ENCODE measurements at regions not wholly inside any gene's neighbourhood (a gene's known extent, or its start where the extent isn't known, plus 50 kb on each side); places are given as distances from the start of the nearest gene placed in this dataset.

DNA sequence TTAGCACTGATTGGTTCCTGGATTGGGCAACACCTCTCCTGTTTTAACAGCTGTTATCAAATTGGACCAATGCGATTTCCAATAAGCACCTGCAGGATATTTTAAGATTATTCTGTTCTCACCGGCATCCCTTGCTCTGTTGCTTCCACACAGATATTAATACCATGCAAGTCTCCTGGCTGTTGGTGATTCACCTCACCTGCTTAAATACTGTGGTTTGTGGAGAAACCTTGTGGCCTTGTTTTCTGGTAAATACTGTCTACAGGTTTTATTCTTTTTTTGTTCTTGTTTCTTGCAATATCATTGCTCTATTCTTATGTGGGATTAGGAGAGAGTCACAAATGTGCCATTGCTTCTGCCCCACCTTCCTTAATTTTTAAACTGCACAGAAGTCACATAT lies 448.1 kb upstream of the NXPH2 start:
- no peak overlapping the region for H3K4me3 ChIP-seq (ENCODE audit: low read depth, low read length, poor library complexity, severe bottlenecking)
- no peak overlapping the region for H3K9ac ChIP-seq (ENCODE audit: low read length)
- H3K4me2 ChIP-seq (ENCODE audit: low read length), result no peak overlapping the region
- H3K9me3 ChIP-seq (ENCODE audit: low read length), result no peaks in the 10 kb centered on the region
- H3K27me3 ChIP-seq (ENCODE audit: insufficient read depth, low read length), result no peaks in the 10 kb centered on the region
- H4K20me1 ChIP-seq (ENCODE audit: insufficient read depth, low read length), result no peaks in the 10 kb centered on the region
- no peak overlapping the region for H3K27ac ChIP-seq (ENCODE audit: low read depth, low read length, poor library complexity, severe bottlenecking)
- no peaks in the 10 kb centered on the region for H3K36me3 ChIP-seq (ENCODE audit: insufficient read depth, low read length)
- no peaks in the 10 kb centered on the region for H3K79me2 ChIP-seq (ENCODE audit: insufficient read depth, low read length)
- no peak overlapping the region for H2AFZ ChIP-seq (ENCODE audit: low read length)
- no peaks in the 10 kb centered on the region for H3K9me2 ChIP-seq (ENCODE audit: low read depth, low read length)
- no peaks in the 10 kb centered on the region; the same call in 1 of the 2 replicates for H3F3A ChIP-seq (ENCODE audit: insufficient read depth, low read length)
- TF ChIP-seq EZH2 (IDR thresholded peaks at IDR 0.05; ENCODE audit: borderline replicate concordance, low read length), result no peak
- TF ChIP-seq, protein P1, sequence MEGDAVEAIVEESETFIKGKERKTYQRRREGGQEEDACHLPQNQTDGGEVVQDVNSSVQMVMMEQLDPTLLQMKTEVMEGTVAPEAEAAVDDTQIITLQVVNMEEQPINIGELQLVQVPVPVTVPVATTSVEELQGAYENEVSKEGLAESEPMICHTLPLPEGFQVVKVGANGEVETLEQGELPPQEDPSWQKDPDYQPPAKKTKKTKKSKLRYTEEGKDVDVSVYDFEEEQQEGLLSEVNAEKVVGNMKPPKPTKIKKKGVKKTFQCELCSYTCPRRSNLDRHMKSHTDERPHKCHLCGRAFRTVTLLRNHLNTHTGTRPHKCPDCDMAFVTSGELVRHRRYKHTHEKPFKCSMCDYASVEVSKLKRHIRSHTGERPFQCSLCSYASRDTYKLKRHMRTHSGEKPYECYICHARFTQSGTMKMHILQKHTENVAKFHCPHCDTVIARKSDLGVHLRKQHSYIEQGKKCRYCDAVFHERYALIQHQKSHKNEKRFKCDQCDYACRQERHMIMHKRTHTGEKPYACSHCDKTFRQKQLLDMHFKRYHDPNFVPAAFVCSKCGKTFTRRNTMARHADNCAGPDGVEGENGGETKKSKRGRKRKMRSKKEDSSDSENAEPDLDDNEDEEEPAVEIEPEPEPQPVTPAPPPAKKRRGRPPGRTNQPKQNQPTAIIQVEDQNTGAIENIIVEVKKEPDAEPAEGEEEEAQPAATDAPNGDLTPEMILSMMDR (IDR thresholded peaks at IDR 0.05; ENCODE audit: low read length), result no peak
- H3K4me1 ChIP-seq (ENCODE audit: insufficient read depth, low read length, severe bottlenecking), result no peaks in the 10 kb centered on the region

DNA sequence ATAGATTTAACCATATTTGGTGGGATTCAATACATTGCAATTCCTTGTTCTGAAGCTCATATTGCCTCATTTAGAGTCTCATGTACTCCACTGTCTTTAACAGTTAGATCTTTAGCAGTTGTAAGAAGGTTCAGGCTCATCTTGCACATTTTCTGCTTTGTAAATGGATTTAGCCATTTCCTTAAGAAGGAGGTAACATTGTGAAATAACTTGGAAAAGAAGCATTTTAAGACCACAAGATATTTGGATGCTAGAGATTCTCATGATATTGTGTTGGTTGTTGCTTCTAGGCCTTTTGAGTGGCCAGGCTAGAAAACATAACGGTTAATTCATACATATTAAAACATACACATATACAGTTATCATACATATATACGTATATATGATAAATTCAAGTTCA lies 445.8 kb upstream of the NXPH2 start:
- TF ChIP-seq EZH2 (IDR thresholded peaks at IDR 0.05; ENCODE audit: borderline replicate concordance, low read length), result no peak
- TF ChIP-seq, protein P1 (IDR thresholded peaks at IDR 0.05; ENCODE audit: low read length), result no peak
- Histone ChIP-seq H2AFZ (ENCODE audit: low read length) (no peak overlapping the region), H3K4me3 (ENCODE audit: low read depth, low read length, poor library complexity, severe bottlenecking) (no peak overlapping the region), H3K9me2 (ENCODE audit: low read depth, low read length) (no peaks in the 10 kb centered on the region), H3K9ac (ENCODE audit: low read length) (no peak overlapping the region), H4K20me1 (ENCODE audit: insufficient read depth, low read length) (no peaks in the 10 kb centered on the region), H3K27me3 (ENCODE audit: insufficient read depth, low read length) (no peaks in the 10 kb centered on the region), H3K4me1 (ENCODE audit: insufficient read depth, low read length, severe bottlenecking) (no peaks in the 10 kb centered on the region), H3K36me3 (ENCODE audit: insufficient read depth, low read length) (no peaks in the 10 kb centered on the region), H3K9me3 (ENCODE audit: low read length) (no peaks in the 10 kb centered on the region), H3K79me2 (ENCODE audit: insufficient read depth, low read length) (no peaks in the 10 kb centered on the region), H3K4me2 (ENCODE audit: low read length) (no peak overlapping the region), H3K27ac (ENCODE audit: low read depth, low read length, poor library complexity, severe bottlenecking) (no peak overlapping the region), H3F3A (ENCODE audit: insufficient read depth, low read length) (no peaks in the 10 kb centered on the region; the same call in 1 of the 2 replicates)

DNA sequence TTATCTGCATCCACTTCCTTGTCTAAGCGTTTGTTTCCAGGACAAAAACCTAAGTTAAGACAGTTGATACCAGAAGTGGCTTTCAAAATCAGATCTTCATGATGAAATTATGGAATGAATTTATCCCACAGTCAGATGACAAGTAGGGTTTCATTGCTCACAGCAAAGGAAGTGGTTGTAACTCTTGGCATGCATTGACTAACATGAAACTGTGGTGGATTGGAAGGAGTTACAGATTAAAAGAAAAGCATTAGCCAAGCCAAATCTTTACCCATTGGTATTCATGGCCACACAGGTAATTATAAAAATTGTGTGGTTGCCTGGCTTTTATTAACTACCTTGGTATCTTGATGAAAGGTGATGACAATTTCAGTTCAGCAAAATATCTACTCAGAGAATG lies 438.0 kb upstream of the NXPH2 start:
- no peaks in the 10 kb centered on the region for H3K79me2 ChIP-seq (ENCODE audit: insufficient read depth, low read length)

More for the DNA sequence above, 438.0 kb upstream of the NXPH2 start:
- Histone ChIP-seq H3K36me3 (ENCODE audit: insufficient read depth, low read length) (no peaks in the 10 kb centered on the region), H3K4me1 (ENCODE audit: insufficient read depth, low read length, severe bottlenecking) (no peaks in the 10 kb centered on the region), H3K9me3 (ENCODE audit: low read length) (no peaks in the 10 kb centered on the region), H3K4me2 (ENCODE audit: low read length) (no peak overlapping the region), H4K20me1 (ENCODE audit: insufficient read depth, low read length) (no peaks in the 10 kb centered on the region), H3F3A (ENCODE audit: insufficient read depth, low read length) (no peaks in the 10 kb centered on the region), H2AFZ (ENCODE audit: low read length) (no peak overlapping the region), H3K27me3 (ENCODE audit: insufficient read depth, low read length) (no peaks in the 10 kb centered on the region), H3K27ac (ENCODE audit: low read depth, low read length, poor library complexity, severe bottlenecking) (no peak overlapping the region), H3K9me2 (ENCODE audit: low read depth, low read length) (no peaks in the 10 kb centered on the region), H3K4me3 (ENCODE audit: low read depth, low read length, poor library complexity, severe bottlenecking) (no peak overlapping the region), H3K9ac (ENCODE audit: low read length) (no peak overlapping the region)
- TF ChIP-seq, protein P1 (IDR thresholded peaks at IDR 0.05; ENCODE audit: low read length), result no peak
- no peak for TF ChIP-seq EZH2 (IDR thresholded peaks at IDR 0.05; ENCODE audit: borderline replicate concordance, low read length)

Data from OCI-LY1 (cell line).